ENCODE measurements at regions not wholly inside any gene's neighbourhood (a gene's known extent, or its start where the extent isn't known, plus 50 kb on each side); places are given as distances from the start of the nearest gene placed in this dataset.

DNA sequence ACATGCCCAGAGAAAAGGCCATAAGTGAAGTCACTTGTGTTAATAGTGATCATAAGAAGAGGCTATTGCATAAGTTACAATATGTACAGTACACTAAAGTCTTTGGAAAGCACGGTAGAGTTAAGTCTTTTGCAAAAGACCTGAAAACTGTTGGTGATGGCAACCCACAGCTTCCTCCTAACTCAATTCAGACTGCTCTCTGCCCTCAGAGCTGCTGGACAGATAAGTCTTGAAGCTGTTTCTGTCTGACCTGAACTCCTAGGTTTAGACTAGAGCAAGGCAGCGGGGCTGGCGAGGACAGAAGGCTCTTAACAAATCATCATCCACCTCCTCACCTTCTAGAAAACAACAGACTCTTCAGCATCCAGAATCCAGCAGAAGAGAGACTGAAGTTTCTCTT lies 125.4 kb downstream of the CD24 start:
- TF ChIP-seq, protein P1, sequence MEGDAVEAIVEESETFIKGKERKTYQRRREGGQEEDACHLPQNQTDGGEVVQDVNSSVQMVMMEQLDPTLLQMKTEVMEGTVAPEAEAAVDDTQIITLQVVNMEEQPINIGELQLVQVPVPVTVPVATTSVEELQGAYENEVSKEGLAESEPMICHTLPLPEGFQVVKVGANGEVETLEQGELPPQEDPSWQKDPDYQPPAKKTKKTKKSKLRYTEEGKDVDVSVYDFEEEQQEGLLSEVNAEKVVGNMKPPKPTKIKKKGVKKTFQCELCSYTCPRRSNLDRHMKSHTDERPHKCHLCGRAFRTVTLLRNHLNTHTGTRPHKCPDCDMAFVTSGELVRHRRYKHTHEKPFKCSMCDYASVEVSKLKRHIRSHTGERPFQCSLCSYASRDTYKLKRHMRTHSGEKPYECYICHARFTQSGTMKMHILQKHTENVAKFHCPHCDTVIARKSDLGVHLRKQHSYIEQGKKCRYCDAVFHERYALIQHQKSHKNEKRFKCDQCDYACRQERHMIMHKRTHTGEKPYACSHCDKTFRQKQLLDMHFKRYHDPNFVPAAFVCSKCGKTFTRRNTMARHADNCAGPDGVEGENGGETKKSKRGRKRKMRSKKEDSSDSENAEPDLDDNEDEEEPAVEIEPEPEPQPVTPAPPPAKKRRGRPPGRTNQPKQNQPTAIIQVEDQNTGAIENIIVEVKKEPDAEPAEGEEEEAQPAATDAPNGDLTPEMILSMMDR (IDR thresholded peaks at IDR 0.05), result no peak
- no peak for TF ChIP-seq POLR2A (IDR thresholded peaks at IDR 0.05)

All from thyroid gland (tissue), 4 donors.